Activated gamma-delta T cell treated with anti-CD3 and anti-CD28 coated beads, Interleukin-2, amount 50 U/mL, for 16 hours (primary cell): ENCODE measurements at regions not wholly inside any gene's neighbourhood (a gene's known extent, or its start where the extent isn't known, plus 50 kb on each side); places are given as distances from the start of the nearest gene placed in this dataset.

Experiments used
- DNase-seq: peaks from one replicate; pipeline ENCODE4 v3.0.0-alpha.2; 2020; ENCODE audit warnings: low read depth

DNA sequence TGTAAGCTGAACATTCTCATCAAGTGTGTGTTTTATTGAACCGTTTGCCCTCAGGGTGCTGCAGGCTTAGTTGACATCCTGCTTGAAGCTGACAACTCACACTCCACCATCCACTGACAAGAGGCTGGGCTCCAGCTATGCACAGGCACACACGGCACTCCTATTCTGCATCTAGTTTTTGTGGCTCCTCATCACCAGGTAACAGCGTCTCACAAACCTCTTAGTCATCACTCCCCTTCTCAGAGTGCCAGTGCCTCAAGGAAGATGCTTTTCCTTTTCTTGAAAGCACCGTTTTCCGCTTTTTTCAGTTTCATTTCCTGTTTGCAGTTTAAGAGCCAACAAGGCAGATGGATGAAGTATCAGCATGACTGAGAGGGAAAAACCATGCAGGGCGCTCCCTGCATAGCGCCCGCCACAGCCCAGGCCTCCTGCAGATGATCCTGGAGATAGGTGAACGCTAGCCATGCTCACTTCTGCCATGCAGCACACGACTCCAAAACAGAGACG is 491.2 kb downstream of the COG6 start:
- no peak for DNase-seq

DNA sequence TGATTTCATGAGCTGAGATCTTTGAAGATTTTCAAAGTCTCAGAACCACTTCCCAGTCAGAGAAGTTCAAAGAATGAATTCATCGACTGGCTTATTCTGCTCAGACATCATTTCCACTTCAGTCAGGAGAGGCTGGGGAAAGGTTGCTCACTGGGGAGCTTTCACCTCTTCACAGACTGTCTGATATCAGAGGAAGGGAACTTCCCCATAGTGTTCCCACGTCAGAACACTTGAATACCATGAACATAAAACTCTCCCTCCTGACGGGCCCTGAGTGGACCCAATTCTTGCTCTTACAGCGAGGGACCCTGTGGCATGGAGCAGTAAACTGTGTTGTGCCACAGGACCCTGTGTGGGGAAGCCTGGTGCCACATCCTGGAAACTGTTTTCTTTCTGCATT is 492.6 kb downstream of the COG6 start:
- no peak for DNase-seq

DNA sequence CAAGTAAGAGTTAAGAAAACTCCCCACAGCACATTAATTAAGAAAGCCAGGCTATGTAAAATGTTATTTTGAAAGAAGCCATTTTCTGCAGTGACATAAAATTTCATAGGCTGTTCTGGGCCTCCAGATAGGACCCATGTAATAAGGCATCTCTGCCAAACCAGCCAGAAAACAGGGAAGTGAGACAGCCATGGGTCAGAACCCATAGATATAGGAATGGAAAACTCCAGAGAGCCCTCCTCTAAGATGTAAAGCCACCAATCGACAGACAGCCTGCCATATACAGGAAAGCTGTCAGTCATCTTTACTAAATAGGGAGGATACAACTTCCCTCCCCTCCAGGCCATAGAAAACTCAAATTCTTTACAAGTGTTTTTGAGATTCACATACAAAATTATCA is 493.3 kb downstream of the COG6 start:
- no peak for DNase-seq

DNA sequence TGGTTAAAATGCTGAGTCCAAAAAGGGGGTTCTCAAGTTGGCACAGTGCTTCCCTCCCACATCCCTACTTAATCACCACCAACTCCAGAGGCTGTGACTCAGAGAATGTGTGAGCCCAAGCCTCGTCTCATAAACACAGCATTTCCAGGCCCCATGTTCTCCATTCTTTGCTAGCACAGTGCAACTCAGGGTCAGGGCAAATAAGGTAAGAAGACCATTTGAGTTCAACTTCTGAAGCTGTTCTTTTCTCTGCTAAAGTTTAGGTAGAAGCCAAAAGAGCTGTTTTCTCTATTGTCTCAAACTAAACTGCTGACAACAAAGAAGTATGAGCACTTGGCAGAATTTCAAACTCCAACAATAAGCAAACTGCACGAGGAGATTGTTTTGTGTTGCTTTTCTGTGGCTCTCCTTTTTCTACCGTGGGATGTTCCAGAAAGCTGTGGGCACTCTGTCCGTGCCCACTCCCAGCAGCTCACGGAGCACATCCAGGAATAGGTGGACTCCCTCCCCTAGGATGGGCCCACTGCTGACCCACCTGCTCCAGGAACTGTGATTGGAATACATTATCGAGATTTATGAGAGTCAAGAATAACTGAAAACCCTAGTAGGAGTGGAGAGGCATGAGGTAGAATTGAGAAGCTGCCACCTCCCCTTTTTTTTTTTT is 494.3 kb downstream of the COG6 start:
- DNase-seq, result no peak

DNA sequence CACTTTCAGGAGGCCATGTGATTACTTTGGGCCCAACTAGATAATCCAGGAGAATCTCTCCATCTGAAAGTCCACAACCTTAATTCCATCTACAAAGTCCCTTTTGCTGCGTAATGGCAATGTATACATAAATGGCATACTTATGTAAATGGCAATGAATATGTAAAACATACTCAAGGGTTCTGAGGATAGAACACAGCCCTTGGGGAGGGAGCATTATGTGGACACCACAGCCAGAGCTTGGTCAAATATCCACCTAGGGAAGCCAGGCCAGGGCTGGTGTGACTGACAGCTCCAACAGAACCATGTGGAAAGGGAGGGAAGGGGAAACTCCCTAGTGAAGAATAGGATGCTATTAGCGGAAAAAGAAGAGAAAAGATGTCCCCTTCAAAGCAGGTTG is 496.2 kb downstream of the COG6 start:
- no peak for DNase-seq

DNA sequence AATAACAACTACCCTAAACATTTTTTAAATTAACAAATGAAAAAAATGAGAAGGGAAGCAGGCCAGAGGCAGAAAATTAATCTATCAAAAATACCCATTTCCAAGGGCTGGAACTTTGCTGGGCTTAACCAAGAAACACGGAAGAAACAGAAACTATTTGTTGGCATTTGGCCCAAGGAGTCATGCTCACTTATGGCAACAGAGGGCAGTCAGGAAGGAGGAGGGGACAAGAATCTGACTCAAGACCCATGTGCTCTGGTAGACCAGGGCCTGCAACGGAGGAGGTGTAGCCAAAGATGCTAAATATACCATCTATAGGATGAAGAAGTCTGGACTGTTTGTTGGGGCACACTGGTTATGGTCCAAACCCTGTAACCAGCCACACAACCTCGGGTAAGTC is 496.7 kb downstream of the COG6 start:
- DNase-seq, result no peak

DNA sequence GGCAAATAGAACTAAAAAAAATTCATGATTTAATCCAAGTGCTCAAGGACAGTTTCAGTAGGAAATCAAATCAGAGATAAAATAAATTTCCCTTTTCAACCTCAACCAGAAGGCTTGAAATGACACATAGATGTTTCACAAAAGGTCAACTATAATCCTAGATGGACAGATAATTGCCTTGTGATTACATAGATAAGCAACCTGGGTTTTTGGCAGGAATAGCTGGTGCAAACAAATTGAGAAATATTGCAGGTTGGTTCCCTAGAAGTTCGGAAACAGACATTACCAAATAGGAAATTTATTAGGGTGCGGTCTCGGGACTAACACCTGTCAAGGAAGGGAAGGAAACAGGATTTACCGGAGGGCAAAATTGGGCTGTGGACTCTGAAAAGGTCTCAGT is 497.5 kb downstream of the COG6 start:
- no peak for DNase-seq

DNA sequence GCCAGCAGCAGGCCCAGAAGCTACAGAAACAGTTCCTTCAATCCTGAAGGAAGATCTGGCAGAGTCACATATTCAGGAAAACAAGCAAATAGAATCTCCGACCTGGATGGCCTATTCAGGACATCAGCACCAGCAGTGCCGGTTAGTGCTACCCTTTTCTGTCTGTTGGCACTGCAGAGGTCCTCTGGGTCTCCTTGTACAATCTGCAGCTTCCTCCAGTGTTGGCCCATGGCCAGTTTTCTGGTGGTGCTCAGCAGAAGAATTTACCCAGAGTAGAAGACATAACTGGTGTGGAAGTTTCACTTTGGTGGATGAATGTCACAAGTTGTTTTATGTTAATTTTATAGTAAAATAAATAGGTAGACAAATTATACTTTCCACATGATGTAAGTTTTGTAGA is 498.1 kb downstream of the COG6 start:
- DNase-seq, result no peak

DNA sequence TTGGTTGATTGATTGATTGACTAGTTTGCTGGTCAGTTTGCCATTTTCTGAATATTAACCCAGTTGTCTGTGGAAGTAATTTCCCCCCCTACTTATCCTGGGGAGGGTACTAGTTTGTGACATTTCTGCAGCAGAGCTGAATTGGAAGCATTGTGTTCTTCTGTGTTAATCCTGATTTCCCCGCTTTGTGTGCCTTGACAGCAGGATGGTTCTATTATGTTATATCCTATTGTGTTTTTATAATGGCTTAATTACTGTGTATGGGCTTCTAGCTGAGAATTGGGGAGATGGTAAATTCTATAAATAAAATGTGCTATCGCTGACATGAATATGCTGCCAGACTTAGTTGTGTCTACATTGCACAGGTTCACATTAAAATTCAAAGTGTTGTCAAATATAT is 499.7 kb downstream of the COG6 start:
- DNase-seq, result no peak

DNA sequence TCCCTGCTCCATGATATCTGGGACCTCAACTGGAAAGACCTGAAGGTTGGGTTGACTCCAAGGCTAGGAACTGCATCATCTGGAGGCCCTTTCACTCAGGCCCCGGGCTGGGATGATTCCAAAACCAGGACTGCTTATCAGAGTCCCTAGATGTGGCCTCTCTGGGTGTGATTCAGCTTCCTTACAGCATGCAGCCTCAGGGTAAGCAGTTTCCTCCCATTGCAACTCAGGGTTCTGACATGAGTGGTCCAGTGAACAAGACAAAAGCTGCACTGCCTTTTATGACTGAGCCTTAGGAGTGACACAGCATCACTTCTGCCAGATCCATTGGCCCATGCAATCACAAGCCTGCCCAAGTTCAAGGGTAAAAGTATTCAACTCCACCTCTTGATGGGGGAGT is 502.8 kb downstream of the COG6 start:
- no peak for DNase-seq

DNA sequence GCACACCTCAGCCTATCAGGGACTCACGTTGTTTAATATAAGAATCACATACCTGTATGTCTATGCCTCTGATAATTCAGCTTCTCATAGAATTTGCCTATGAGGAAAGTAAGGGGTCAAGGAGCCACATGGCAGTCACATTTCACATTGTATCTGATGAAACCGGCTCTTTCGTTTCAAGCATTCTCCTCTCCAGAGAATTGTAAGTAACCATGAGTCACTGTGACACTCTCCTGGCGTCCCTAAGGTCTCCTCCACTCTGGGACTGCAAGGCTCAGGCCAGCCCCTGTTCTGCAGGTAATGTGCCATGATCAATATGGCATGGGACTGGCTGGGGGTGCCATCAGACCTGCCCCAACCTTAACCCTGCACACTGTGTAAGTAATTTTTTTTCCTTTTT is 503.3 kb downstream of the COG6 start:
- DNase-seq, result no peak

DNA sequence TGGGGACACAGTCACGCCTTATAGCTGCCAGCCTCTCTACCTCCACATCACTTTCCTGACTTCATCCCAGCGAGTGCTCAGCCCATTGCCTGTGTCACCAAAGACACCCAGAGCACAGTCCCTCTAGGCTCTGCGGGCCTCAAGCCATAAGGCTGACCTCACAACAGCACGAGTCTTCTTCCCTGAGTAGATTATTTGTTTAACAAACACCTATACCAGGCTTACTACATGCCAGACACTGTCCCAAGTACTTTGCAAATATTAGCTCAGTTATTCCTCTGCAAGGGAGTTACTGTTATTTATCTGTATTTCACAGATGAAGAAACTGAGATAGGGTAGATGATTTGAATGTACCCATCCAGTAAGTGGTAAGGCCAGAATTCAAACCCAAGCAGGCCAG is 504.3 kb downstream of the COG6 start:
- DNase-seq, result no peak

DNA sequence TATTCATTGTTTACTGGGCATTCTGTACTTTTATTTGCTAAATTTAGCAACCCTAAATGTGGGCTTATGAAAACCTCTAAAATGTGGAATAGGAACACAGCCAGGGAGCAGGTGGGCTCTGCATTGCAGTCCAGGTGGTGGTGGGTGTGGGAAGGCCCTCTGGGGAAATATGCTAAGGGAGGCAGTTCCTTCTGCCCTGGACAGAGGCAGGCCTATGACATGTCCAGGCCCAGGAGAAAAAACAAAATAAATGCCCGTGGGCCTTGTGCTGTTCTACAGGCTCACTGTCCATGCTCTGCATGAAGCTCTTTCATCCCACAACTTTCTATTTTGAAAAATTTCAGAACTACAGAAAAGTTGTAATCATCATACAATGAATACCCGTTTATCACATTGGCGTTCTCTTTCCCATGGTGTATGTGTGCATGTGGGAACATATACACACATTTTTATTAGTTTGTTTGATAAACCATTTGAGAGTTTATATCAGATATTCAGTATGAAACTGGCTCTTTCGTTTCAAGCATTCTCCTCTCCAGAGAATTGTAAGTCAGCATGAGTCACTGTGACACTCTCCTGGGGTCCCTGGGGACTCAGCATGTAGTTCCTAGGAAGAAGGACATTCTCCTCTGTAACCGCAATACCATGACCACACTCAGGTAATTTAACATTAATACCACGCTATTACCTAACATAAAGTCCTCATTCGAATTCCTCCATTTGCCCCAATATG is 505.3 kb downstream of the COG6 start:
- DNase-seq, result no peak

DNA sequence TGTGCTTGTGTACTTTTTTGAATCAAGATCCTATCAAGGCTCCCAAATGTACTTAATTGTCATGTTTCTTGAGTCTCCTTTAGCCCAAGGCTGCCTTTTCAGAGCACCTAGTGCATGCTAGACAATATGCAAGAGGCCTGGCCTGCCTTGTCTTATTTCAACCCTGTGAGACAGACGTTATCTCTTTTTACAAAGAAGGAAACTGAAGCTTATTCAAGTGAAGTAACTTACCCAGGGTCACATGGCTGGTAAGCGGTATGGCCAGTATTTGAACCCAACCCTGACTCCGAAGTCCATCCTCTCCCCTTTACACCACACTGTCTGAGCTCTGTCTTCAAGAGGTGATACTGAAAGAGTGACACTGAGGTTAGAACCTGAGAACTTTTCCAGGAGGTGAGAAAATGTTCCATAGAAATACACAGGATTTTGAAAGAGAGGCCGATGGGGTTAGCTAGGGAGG is 505.1 kb downstream of the FOXO1 start:
- no peak for DNase-seq

DNA sequence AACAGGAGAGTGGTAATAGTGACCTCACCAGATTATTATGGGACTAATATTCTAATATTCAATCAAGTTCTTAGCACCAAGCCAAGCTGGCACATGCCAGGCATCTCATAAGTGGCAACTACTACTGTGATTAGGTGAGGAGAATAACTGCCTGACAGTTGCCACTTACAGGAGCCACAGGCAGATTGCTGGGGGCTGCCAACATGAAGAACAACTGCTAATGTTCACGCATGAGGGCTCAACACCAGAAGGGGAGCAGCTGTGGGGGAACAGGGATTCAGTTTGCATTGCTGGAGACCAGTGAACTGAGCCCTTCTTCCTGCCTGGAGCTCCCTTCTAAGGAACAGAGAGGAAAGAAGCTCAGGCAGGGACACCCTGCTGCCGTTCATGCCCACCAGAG is 504.5 kb downstream of the FOXO1 start:
- no peak for DNase-seq

DNA sequence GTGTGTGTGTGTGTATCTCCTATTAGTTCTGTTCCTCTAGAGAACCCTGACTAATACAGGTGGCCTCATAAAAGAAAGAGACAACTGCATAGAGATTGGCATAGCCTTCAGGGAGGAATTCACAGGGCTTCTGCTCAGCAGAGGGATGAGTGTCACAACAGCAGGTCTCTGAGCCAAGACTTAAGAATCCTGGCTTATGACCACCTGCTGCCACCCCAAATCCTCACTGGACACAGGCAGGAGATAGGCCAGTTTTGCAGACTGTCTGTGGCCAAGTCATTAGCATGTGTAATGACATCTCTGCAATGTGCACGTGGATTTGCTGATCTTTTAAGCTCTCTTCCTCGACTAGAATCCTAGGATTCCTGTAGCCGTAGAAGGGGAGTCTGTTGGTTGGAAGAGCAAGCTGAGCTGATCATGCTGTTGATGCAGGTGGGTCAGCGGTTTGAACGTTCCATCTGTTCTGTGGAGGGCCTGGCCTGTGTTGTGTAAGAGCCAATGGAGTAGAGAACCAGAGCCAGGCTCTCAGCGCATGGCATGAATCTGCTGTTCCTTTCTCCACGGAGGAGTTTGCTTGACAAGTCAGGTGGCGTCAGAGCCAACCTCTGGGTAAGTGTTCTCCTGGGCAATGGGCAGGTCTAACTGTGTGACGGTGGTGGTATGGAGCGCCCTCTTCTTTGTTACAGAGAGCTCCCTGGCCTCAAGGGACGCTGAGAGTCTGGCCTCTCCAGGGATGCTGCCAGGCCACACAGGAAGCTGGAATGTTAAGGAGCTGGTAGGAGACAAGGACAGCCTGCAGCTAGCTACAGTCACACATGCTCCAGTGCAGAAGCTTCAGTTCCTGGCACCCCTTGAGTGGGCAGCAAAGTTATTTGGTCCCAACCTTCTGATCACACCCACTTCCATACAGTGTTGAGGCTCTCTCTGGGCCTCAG is 503.1 kb downstream of the FOXO1 start:
- no peak for DNase-seq

DNA sequence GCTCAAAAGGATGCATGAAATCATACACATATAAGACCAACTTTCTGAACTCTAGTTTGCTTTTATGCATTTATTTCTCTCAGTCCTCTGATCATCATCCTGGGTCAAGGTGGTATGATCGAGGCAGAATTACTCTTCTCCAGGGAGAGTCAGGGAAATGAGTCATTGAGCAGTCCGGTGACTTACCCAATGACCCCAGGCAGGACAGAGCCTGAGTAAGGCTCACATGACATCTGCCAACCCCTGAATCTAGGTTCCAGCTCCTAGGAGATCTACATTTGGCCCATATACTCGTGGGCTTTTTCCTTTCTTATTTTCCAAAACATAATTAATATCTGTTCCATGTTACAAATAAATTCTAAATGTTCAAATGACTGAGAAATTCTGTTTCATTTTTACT is 502.3 kb downstream of the FOXO1 start:
- no peak for DNase-seq

DNA sequence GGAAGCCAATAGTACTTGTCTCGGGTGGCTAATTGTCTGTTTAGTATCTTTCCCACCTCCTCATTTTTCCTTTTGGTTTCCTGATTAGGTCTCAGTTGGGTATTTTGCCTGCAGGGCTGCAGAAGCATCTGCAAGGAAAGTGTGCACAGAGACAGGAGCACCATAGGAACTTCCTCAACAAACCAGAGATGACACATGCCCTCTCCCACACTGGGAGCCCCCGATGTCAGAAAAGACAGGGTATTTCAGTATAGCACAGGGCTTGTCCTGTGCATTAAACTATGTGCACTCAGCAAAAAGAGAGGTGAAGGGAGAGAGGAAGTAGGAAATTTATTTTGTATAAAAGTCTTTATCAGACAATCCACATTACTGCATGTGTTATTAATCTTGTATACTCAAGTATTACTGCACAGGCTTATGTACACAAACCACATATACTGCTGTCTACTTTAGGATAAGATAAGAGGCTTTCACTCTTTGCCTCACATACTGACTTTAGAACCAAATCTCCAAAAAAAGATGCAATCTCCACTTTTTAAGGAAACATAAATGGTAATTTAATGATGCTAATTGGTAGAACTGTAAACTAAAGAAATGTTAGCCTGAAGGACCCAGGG is 501.0 kb downstream of the FOXO1 start:
- no peak for DNase-seq

DNA sequence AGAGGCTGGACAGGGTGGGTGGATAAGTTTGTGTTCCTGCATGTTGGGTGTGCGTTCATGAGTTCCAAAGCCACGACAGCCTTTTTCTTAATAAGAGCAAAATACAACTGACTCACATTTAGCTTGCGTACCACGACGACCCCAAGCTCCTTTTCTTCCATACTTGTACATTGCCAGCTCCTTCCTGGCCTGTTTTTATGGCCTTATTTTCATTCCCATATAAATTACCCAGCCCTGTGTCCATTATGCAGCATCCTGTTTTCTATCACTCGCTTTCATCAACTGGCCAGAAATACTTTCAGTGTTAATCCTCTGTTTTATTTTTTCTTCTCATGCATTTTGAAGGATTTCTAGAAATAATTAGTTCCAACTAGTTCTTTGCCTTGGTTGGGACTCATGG is 499.1 kb downstream of the FOXO1 start:
- DNase-seq, result no peak

DNA sequence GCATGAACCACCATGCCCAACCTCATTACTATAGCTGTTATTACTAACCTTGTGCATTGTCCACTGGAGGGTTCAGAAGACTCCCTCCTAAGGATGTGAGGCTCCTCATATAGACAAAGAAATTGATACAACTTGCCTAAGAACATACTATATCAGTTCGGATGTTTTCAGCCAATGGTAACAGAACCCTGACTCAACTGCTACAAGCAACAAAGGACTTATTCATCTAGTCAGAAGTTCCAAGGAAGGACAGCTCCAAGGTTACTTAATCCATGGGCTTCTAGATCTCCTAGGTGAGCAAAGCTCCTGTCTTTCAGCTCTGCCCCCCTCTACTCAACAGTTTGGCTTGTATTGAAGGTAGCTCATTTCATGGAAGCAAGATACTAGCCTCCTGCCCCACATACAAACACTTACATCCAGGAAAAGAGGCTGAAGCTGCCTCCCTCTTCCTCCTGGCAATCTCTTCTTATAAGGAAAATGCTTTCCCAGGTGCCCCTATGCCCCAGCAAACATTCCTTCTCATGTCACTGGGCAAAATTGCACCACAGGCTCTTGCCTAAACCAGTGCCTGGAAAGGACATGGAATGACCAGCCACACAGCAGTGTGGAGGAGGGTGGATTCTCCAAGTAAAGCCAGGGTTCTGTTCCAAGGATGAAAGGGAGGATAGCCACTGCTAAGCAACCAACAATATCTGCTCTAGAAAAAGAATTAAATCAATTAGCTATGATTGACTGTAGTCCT is 497.8 kb downstream of the FOXO1 start:
- DNase-seq, result no peak

DNA sequence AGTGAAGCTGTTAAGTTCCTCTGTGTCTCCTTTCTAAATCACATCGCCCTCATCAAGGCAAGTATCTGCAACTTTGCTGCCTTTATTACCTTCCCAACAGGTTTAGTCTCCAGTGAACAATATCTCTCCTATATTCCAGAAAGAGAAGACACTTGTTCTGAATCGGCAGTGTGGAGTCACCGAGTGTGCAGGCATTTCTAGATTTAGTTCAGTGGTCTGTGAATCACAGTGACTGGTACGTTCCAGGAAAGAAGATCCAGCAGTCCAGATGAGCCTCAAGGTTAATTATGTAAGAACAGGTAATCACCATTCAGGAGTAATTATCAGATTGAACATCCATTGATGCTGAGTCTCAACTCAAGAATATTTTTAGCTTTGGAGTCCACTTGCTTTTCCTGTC is 497.0 kb downstream of the FOXO1 start:
- DNase-seq, result no peak

DNA sequence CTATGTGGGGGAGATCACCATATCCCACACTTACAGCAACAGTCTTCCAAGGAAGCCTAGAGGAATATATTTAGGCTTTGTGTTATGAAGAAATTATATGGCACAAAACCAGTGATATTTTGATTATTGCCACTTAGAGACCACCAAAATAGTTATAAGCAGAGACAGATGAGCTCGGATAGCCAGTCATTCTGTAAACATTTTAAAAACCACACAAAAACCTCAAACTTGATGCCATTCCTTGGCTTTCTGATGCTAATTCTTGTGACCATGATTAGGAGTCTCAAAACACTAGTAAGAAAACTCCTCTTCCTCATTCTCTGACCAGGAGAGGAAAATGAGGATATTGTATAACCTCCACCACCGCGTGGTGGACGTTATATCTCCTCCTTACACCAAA is 496.4 kb downstream of the FOXO1 start:
- no peak for DNase-seq
